ENCODE measurements at regions not wholly inside any gene's neighbourhood (a gene's known extent, or its start where the extent isn't known, plus 50 kb on each side); places are given as distances from the start of the nearest gene placed in this dataset.

DNA sequence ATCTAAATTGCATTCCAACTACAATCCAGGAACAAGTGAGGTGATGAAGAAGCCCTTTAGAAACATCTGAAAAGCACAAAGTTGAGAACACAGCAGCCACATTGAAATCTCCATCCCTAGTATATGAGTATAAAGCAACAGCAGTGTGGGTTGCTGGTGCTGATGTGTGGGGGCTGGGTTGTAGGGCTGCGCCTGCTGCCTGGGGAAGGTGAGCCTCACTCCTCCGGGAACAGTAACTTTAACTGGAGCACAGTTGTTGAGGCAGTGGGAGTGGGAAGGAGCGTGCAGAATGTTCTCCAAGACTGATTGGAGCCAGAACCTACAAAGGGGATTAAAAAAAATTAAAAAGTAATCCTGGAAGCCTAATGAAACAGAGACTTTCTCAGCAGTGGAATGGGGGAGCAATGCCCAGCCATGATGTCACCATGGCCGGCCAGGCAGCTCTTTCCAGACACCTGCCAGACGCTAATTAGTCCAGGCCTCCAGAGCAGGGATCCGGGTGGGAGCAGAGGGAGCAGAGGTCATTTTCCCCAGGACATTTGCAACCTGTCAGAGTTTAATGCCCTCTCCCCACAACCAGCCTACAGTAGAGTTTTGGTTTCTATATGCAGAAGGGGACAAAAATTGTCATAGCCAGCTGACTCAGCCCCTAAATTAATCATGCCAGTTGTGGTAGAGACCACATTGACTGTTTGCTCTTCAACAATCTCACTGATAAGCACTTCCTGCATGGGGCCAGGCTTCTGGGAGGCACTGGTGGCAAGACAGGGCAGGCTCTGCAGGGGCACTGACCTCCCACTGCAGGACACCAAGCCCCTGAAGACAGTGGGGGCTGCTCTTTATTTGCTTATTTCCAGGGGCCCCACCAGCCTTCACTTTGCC lies 133.0 kb upstream of the ZNF32 start:
- H3K36me3 ChIP-seq (ENCODE audit: control insufficient read depth, insufficient read depth, low read length): no peaks in the 10 kb centered on the region
- no peak overlapping the region for H3K4me3 ChIP-seq (ENCODE audit: low read depth, low read length)
- TF ChIP-seq CTCF (IDR thresholded peaks at IDR 0.05; ENCODE audit: insufficient read depth, low read length, poor library complexity, severe bottlenecking): no peak
- no peaks in the 10 kb centered on the region for H3K27me3 ChIP-seq (ENCODE audit: control insufficient read depth, insufficient read depth, low read length)
- DNase-seq (ENCODE audit: low read depth): no peak

GRCh38 chr10:43778571-43778970 lies 129.9 kb upstream of the ZNF32 start:
- Histone ChIP-seq H3K4me3 (ENCODE audit: low read depth, low read length) (no peak overlapping the region), H3K36me3 (ENCODE audit: control insufficient read depth, insufficient read depth, low read length) (no peaks in the 10 kb centered on the region), H3K27me3 (ENCODE audit: control insufficient read depth, insufficient read depth, low read length) (no peaks in the 10 kb centered on the region)
- no peak for DNase-seq (ENCODE audit: low read depth)
- no peak for TF ChIP-seq CTCF (IDR thresholded peaks at IDR 0.05; ENCODE audit: insufficient read depth, low read length, poor library complexity, severe bottlenecking)

GRCh38 chr10:43775384-43775783 lies 126.7 kb upstream of the ZNF32 start:
- DNase-seq (ENCODE audit: low read depth): no peak
- no peak overlapping the region for H3K4me3 ChIP-seq (ENCODE audit: low read depth, low read length)
- no peaks in the 10 kb centered on the region for H3K36me3 ChIP-seq (ENCODE audit: control insufficient read depth, insufficient read depth, low read length)
- TF ChIP-seq CTCF (IDR thresholded peaks at IDR 0.05; ENCODE audit: insufficient read depth, low read length, poor library complexity, severe bottlenecking): no peak
- H3K27me3 ChIP-seq (ENCODE audit: control insufficient read depth, insufficient read depth, low read length): no peaks in the 10 kb centered on the region

GRCh38 chr10:43774234-43774769 lies 125.6 kb upstream of the ZNF32 start:
- no peak overlapping the region for H3K4me3 ChIP-seq (ENCODE audit: low read depth, low read length)
- H3K27me3 ChIP-seq (ENCODE audit: control insufficient read depth, insufficient read depth, low read length): no peaks in the 10 kb centered on the region
- H3K36me3 ChIP-seq (ENCODE audit: control insufficient read depth, insufficient read depth, low read length): no peaks in the 10 kb centered on the region
- DNase-seq (ENCODE audit: low read depth): no peak
- no peak for TF ChIP-seq CTCF (IDR thresholded peaks at IDR 0.05; ENCODE audit: insufficient read depth, low read length, poor library complexity, severe bottlenecking)

DNA sequence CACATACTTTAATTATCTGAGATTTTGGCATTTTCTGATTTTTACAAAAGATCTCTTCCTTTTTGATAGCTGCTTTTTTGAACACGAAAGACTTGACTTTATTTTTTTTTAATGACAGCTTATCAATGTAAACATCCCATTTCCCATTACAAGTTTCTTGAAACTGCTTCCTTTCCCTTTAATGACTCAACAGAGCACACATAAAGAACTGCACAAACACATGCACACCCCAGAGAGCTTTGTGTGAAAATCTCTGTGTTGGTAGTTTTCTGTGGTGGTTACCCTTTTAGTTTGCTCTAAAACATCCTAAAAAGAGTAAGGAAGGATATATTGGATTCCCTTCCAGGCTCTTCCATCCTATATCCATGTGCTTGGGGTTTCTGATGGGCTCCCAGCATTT lies 125.1 kb upstream of the ZNF32 start:
- no peaks in the 10 kb centered on the region for H3K36me3 ChIP-seq (ENCODE audit: control insufficient read depth, insufficient read depth, low read length)
- no peaks in the 10 kb centered on the region for H3K27me3 ChIP-seq (ENCODE audit: control insufficient read depth, insufficient read depth, low read length)
- no peak for TF ChIP-seq CTCF (IDR thresholded peaks at IDR 0.05; ENCODE audit: insufficient read depth, low read length, poor library complexity, severe bottlenecking)
- DNase-seq (ENCODE audit: low read depth): no peak
- no peak overlapping the region for H3K4me3 ChIP-seq (ENCODE audit: low read depth, low read length)

Data from kidney epithelial cell (primary cell).